Activated CD8-positive, alpha-beta memory T cell treated with anti-CD3 and anti-CD28 coated beads for 48 hours (primary cell): ENCODE measurements at regions not wholly inside any gene's neighbourhood (a gene's known extent, or its start where the extent isn't known, plus 50 kb on each side); places are given as distances from the start of the nearest gene placed in this dataset.

Experiments
- DNase-seq, 3 experiments: peaks; one replicate each; pipeline ENCODE4 v3.0.0-alpha.2; 2020; ENCODE audit warnings: low read depth in 2 of 3, low spot score in 2 of 3

GRCh38 chr1:181383695-181384094 is 99.6 kb upstream of the CACNA1E start:
- no peak for DNase-seq

DNA sequence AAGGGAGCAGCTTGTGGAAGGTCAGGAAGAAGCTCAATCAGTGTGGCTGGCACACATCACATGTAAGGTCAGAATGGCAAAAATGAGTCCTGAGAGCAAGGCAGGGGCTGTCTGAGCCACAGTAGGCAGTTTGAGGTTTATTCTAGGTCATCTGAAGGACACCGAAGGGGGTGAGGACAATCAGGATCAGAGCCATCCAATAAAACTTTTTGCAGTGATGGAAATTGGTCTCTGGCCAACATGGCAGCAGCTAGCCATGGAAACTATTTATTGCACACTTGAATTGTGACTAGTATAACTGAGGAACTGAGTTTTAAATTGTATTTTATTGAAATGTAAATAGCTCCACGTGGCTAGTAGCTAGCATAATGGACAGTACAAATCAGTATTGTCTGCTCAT is 97.0 kb upstream of the CACNA1E start:
- no peak for DNase-seq

GRCh38 chr1:181386951-181387350 is 96.4 kb upstream of the CACNA1E start:
- DNase-seq = no peak

- no peak for DNase-seq
Observed at GRCh38 chr1:181387702-181388101, 95.6 kb upstream of the CACNA1E start.

GRCh38 chr1:181390410-181391077 is 92.8 kb upstream of the CACNA1E start:
- no peak for DNase-seq

GRCh38 chr1:181391301-181391900 is 91.9 kb upstream of the CACNA1E start:
- DNase-seq = no peak

GRCh38 chr1:181392133-181392532 is 91.2 kb upstream of the CACNA1E start:
- DNase-seq = no peak

- no peak for DNase-seq
Observed at GRCh38 chr1:181392613-181393220, 90.6 kb upstream of the CACNA1E start.

DNA sequence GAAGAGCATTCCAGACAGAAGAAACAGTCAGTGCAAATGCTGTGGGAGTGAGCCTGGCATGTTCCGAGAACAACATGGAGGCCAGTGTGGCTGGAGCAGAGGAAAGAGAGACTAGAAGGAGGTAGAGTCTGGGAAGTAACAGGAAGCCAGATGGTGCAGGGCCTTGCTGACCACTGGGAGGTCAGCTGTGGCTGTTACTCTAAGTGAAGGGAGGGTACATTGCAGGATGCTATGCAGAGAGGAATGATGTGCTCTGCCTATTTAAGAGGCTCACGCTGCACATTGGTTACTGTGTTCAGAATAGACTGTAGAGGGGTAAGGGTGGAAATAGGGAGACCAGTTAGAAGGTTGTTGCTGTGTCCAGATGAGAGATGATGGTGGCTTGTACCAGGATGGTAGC is 88.6 kb upstream of the CACNA1E start:
- DNase-seq = no peak

GRCh38 chr1:181396171-181396670 is 87.1 kb upstream of the CACNA1E start:
- DNase-seq = no peak

GRCh38 chr1:181396811-181397210 is 86.5 kb upstream of the CACNA1E start:
- DNase-seq = no peak

DNA sequence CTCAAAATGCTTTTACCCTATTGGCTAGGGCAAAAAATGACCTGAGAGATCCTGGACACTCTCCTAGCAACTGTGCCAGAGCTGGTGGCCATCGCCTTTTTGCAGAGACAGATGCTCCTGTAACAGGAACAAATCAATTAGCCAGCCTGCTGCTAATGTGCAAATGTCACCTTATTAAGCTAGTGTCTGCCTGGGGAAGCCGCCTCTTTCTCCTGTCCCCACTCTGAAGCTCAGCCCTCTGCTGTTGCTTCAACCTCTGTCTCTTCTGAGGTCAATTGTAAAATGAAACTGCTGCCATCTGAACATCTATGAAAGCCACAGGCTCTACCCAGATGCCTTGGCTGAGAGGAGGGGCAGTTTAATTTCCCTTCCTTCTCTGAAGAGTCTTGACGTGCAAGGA is 85.5 kb upstream of the CACNA1E start:
- no peak for DNase-seq

DNA sequence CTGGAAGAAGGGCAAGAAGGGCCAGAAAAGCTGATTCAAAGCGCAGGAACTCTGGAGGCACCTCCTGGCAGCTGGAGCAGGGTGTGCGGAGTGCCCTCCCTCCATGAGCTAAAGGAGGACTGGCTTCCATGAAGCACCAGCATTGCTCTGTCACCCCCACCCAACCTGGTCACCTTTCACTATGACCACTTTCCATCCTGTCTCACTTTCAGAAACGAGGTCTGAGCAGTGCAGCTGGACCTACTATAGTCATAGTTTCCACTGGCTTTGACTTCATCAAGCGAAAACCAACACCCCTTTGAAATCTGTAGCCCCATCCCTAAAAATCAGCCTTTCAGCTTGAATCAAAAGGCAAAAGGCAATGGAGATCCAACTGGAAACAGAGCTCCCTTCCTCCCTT is 84.8 kb upstream of the CACNA1E start:
- DNase-seq = no peak

- DNase-seq = no peak
Observed at GRCh38 chr1:181405584-181405983, 77.7 kb upstream of the CACNA1E start.

GRCh38 chr1:181406989-181407388 is 76.3 kb upstream of the CACNA1E start:
- DNase-seq = no peak

- DNase-seq = no peak
Observed at GRCh38 chr1:181409981-181410380, 73.3 kb upstream of the CACNA1E start.

GRCh38 chr1:181412746-181413145 is 70.6 kb upstream of the CACNA1E start:
- no peak for DNase-seq

DNA sequence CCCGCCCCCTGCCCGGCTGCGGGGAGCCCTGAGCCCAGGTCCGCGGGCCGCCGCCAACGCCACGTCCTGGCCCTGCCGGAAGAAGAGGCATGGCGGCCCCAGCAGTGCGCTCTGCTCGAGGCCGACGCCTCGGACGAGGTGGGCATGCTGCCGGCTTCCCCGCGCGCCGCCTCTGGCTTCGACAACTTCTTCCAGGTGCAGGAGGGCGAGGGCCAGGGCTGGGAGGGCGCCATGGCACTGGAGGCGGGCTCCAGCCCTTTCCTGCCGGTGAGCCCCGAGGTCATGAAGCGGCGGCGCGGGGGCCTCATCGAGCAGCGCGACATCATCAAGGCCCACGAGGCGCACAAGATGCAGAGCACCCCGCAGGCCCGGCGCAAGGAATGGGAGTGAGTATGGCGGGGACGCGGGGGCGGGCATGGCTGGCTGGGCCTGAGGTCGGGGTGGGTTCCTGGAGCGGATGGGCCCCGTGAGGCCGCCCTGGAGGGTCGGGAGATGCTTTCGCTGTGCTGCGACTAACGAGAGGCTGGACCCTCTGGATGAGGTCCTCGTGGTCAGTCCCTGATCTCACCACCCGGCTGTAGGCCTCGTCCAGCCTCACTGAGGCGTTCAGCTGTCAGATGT is 70.0 kb upstream of the CACNA1E start:
- no peak for DNase-seq

DNA sequence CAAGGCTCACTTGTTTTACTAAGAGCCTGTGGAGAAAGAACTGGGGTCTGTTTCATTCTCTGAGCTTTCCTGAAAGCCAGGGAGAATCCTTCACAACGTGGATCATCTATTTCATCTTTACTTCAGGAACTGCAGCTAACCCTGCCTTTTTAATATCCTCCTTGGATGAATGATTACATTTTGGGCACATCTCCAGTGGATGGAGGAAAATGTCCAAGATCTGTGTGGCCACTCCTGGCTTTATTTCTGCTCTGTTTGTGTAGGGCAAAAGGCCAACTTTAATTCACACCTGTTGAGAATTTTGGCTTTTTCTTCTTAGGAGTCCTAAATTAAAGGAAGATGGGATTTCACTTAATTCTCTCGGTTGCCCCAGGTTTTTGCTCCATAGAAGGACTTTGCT is 69.5 kb upstream of the CACNA1E start:
- no peak for DNase-seq

- DNase-seq = no peak
Observed at GRCh38 chr1:181416268-181416860, 67.0 kb upstream of the CACNA1E start.

DNA sequence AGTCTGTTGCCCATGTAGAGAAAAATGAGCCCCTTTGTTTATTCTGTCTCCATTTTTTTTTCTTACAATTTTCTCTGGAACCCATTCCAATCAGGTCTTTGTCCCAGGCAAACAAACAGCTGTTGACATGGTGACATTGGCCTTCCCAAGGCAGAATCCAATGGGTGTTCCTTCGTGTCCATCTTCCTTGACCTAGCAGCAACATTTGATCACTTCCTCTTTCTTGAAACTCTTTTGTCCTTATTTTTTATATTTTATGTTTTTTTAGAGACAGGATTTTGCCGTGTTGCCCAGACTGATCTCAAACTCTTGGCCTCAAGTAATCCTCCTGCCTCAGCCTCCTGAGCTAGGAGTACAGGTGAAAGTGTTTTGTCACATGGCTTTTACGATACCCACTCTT is 65.4 kb upstream of the CACNA1E start:
- DNase-seq = no peak
